KOPT-K1 (cell line): ENCODE measurements at regions not wholly inside any gene's neighbourhood (a gene's known extent, or its start where the extent isn't known, plus 50 kb on each side); places are given as distances from the start of the nearest gene placed in this dataset.

Experiments
- H3K27ac ChIP-seq: fragments of 200-600 bp; sonication (generic); 2 replicates; pipeline ENCODE4 v1.5.1; 2016; ENCODE audit warnings: antibody characterized with exemption, mild to moderate bottlenecking, low read depth, low read length; ENCODE audit not compliant: poor library complexity, severe bottlenecking
- H3K36me3 ChIP-seq: fragments of 200-600 bp; sonication (generic); 2 replicates; pipeline ENCODE4 v1.5.1; 2017; ENCODE audit warnings: antibody characterized with exemption, mild to moderate bottlenecking, low read length, moderate library complexity; ENCODE audit not compliant: insufficient read depth
- H3K9me3 ChIP-seq: fragments of 200-600 bp; sonication (generic); 2 replicates; pipeline ENCODE4 v1.5.1; 2017; ENCODE audit warnings: antibody characterized with exemption, low read length, mild to moderate bottlenecking; ENCODE audit not compliant: insufficient read depth, poor library complexity, severe bottlenecking

DNA sequence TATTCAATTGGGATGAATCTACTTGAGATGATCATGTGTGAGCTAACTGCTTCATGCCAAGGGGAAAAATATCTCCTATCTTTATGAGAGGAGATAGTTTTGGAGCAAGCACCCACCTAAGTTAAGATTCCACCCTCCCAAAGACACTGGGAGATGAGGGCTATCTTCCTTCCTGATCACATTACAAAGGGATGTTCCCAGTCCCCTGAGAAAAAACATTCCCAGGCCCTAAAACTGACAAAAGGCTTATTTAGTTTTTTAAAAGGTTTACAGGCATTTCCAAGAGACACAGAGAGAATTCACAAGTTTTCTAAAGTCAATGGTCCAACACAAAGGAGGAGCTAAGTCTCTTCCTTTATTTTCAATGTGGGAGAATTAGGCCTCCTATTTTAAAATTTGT is 401.5 kb downstream of the FBXO15 start:
- H3K27ac ChIP-seq: no peak overlapping the region
- no peaks in the 10 kb centered on the region for H3K9me3 ChIP-seq
- H3K36me3 ChIP-seq: no peaks in the 10 kb centered on the region

DNA sequence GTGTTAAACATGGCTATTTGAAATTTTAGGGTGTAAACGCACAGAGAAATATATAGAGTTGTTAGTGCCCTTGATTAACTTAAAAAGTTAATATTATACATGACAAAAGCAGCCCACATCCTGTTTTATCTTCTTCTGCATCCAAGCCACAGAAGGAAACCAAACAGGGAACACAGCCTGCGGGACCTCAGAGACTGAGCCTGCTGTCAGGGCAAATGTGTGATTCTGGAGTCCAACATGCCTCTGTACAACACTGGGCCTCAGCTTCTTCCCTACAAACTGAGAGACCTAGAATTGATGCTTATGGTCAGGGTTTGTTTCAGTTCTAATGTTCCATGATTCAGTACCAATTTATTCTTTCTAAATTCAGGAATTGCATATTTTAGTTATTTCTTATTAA is 404.7 kb downstream of the FBXO15 start:
- Histone ChIP-seq H3K9me3 (no peaks in the 10 kb centered on the region), H3K27ac (no peak overlapping the region), H3K36me3 (no peaks in the 10 kb centered on the region)

DNA sequence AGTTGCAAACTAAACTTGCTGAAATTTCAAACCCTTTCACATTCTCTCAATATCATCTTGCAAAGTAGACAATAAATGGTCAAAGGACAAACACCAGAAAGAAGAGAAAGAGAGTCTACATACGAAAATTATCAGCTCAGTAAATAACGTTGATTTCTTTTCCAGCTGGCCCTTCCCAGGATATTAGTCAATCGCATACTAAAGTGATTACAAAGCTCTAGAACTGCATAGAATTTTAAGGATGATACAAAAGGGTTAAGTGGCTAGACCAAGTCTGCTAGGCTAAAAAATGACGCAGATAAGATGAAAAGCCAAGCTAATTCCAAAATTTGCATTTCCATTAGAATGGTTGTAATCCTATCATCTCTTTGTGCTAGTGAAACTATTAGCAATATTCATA is 405.7 kb downstream of the FBXO15 start:
- no peak overlapping the region for H3K27ac ChIP-seq
- no peaks in the 10 kb centered on the region for H3K9me3 ChIP-seq
- no peaks in the 10 kb centered on the region for H3K36me3 ChIP-seq

DNA sequence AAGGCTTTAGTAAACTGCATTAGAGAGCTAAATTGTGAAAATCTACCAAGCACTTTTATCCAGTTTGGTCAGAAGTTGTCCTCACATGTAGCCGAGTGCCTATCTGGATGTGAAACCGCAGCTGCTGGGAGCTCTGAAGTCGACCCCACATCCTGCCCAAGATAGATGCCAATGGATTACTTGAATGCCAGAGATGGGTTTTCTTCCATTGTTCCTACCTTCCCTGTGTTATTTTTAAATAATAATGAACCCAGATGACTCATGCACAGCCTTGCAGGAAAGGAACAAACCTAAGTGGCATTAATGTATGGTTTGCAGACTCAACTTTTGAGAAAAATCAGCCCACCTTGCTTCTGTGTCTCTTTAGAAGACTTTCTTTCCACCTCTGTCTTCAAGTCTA is 408.5 kb downstream of the FBXO15 start:
- Histone ChIP-seq H3K9me3 (no peaks in the 10 kb centered on the region), H3K27ac (no peak overlapping the region), H3K36me3 (no peaks in the 10 kb centered on the region)

DNA sequence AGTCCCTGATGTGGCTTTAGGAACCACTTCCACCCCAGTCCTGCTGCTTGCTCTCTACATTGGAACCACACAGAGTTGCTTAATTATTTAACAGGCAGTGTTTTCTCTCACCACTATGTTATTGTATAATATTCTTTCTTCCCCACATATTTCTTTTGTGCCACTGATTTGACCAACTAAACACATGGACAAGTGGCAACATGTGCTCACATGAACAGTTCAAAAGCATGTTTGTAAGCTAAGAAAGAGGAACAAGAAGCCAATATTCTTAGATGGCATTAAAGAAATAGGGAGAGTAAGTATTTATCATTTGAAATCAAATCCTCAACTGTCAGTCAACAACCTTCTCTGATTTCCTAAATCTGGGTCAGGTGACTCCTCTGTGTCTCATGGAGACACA is 409.6 kb downstream of the FBXO15 start:
- Histone ChIP-seq H3K9me3 (no peaks in the 10 kb centered on the region), H3K27ac (no peak overlapping the region), H3K36me3 (no peaks in the 10 kb centered on the region)

DNA sequence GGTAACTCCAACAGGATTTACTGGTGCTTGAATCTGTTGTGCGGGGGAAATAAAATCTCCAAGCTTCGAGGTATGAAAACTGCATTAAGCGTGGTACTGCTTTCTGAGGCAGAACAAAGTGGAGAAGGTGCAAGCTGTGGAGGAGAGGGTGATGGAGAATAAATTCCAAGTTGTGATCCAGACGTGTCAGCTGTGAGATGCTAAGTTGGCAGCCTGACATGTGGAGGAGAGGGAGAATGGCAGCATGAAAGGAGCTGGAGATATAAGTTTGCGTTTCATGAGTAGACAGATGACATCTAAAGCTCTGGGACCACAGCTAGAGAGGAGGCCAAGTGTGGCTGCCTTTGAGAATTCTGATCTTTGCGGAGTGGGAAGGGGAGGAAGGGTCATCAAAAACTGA is 411.8 kb downstream of the FBXO15 start:
- H3K9me3 ChIP-seq: no peaks in the 10 kb centered on the region
- no peaks in the 10 kb centered on the region for H3K36me3 ChIP-seq
- no peak overlapping the region for H3K27ac ChIP-seq

DNA sequence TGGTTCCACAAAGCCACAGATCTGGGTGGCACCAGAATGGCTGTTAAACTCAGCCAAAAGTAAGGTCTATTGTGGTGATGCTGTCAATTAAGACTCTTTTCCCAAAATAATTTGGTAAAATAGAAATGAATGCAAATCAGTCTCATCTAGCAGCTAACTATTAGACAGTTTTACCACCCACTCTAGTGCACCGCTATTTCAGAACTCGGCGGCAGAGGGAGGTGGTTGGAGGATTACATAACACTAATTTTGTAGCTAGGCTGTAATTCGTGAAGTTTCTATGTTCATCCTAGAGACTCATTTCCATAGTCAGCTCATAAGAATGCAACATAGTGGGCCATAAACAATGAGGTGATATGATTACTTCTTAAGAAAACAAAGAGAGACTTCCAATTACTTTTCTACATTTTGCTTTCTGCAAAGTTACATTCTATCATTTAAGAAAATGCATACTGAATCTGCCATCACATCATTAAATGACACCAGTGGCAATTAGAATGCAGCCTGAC is 413.8 kb downstream of the FBXO15 start:
- H3K9me3 ChIP-seq: peaks cover 6% of the 10 kb centered on the region
- no peak overlapping the region for H3K27ac ChIP-seq
- no peaks in the 10 kb centered on the region for H3K36me3 ChIP-seq

DNA sequence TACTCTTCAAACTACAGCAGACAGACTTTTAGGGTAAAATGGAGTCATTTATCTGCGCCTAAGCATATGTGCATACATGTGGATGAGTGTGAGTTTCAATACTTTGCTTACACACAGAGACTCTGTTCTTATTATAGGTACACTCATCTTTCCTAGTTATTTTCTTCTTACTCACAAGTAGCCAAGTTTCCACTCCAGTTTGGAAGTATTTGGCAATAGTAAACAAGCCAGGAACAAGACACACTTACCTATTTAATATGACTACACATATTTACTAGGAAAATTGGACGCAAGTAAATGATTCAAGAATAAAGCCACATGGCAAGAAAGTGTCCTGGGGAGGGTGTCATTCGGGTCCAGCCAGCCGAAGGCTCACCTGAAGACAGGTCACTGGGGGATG is 414.3 kb downstream of the FBXO15 start:
- no peak overlapping the region for H3K27ac ChIP-seq
- peaks cover 6% of the 10 kb centered on the region for H3K9me3 ChIP-seq

DNA sequence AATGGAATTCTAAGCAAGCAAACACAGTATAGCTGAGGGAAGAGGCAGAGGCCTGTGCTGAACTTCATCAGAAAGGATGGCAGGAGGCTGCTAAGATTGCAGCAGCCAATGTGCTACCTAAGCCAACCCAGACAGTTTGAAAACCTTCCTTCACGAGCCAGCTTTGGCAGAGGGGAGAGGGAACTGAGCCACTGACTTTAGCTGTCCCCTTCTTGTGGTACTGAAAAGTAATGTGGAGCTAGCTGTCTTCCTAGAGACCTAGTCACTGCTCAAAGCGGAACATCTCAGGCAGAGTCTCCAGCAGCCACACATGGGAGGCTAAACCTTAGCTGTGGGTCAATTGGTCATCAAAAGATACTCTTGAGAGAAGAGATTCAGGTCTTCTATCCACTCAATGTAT is 419.0 kb downstream of the FBXO15 start:
- Histone ChIP-seq H3K9me3 (peaks cover 6% of the 10 kb centered on the region), H3K27ac (no peak overlapping the region), H3K36me3 (no peaks in the 10 kb centered on the region)

More for the DNA sequence above, 414.3 kb downstream of the FBXO15 start:
- no peaks in the 10 kb centered on the region for H3K36me3 ChIP-seq

DNA sequence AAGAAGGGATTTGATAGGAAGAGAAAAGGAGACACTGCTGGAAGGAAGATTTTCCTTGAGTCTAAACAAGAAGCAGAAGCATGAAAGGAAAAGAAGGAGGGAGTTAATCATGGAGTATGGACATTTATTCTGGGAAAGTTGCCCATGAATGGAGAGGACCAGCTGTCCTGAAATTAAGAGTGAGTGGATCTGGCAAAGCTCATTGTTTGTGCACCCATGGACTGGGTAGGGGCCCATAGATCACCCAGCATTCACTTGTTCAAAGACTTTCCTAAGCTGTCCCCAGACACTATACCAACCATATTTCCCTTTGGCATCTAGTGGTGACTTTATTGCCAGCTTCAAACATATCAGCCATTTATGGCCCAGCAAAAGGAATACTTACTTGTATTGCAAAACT is 422.7 kb downstream of the FBXO15 start:
- Histone ChIP-seq H3K36me3 (no peaks in the 10 kb centered on the region), H3K27ac (no peak overlapping the region), H3K9me3 (no peaks in the 10 kb centered on the region)

DNA sequence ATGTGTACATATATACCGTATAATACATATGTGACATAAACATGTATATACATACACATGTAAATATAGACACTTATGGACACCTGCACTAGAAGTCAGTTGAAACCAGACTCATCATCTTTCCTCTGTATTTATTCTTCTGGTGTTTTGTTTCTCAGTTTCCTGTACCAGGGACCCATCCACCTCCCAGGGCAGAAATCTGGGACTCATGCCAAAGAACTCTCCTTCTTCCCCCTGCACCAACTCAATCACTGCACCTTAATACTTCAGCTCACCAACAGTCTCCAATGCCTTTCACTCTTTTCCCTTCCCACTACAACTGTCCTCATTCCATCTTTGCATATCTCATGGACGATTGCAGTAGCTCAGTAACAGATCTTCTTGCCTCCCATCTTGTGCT is 428.0 kb downstream of the FBXO15 start:
- no peak overlapping the region for H3K27ac ChIP-seq
- no peaks in the 10 kb centered on the region for H3K9me3 ChIP-seq
- H3K36me3 ChIP-seq: no peaks in the 10 kb centered on the region

DNA sequence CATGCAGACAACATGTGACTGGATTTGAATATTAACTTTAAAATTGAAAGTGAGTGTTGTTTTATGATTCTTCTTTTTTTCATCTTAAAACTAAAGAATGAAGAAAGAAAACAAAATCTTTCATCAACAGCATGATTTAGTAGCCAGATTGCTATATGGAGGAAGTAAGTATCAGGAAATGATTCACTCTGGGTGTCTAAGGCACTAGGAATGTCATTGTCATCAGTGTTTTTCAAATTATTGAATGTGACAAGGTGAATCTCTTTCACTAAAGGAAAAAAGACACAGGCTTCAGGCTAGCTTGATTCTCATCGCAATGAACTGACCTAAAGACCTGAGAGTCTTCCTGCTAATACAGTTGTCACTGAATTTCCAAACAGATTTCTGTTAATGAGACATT is 430.1 kb downstream of the FBXO15 start:
- Histone ChIP-seq H3K27ac (no peak overlapping the region), H3K36me3 (no peaks in the 10 kb centered on the region), H3K9me3 (no peaks in the 10 kb centered on the region)

DNA sequence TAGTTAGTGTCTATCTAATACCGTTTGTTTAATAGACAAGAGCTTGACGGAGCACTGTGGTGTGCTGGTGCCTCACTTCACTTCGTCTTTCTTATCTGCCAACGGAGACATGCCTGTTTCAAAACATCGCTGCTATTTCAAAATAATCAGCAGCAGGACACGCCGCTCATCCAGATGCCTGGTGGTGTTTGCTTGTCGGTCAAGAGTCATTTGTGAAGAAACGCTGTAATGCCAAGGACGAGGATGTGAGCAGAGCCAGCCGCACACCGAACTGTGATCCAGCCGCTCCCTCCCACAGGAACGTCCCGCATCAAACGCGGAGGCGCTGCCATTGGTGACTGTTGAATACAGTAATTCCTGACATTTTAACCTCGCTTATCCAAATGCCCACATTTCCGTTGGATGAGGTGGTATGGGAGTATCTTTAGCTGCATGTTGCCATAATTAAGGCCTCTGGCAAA is 432.4 kb downstream of the FBXO15 start:
- no peak overlapping the region for H3K27ac ChIP-seq
- no peaks in the 10 kb centered on the region for H3K36me3 ChIP-seq
- H3K9me3 ChIP-seq: no peaks in the 10 kb centered on the region

DNA sequence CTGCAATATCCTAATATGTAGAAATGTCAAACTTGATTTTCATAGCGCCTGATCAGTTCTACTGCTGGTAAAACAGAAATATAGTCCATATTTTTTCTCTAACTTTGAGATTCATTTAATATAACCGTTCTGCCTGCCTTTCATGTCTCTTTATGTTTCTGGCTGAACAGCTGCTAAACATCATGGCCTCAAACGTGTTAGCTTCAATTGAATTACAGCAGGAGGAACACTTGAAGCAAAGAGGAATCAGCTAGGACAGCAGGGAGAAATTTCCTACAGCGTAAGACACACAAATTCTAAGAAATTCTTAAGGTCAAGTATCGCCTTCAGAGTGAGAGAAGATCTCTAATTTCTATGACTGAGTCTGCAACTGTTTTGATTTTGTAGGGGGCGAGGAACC is 433.2 kb downstream of the FBXO15 start:
- no peak overlapping the region for H3K27ac ChIP-seq
- no peaks in the 10 kb centered on the region for H3K9me3 ChIP-seq
- no peaks in the 10 kb centered on the region for H3K36me3 ChIP-seq

DNA sequence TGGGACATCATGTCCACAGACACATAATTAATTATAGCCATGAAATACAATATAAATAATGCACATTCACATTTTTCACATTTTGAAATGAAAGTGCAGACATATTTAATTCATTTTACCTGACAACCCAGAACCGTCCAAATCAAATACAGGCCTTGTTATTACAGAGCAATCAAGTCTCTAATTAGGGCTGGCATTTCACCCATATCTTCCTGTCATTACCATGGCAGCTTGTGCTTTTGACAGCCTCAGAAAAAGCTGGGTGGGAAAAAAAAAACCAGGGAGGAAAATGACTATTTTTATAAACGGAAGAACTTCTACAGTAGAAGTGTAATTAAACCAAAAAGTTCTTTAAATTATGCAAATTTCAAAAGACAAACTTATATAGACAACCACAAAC is 436.4 kb downstream of the FBXO15 start:
- Histone ChIP-seq H3K9me3 (no peaks in the 10 kb centered on the region), H3K27ac (no peak overlapping the region), H3K36me3 (no peaks in the 10 kb centered on the region)

DNA sequence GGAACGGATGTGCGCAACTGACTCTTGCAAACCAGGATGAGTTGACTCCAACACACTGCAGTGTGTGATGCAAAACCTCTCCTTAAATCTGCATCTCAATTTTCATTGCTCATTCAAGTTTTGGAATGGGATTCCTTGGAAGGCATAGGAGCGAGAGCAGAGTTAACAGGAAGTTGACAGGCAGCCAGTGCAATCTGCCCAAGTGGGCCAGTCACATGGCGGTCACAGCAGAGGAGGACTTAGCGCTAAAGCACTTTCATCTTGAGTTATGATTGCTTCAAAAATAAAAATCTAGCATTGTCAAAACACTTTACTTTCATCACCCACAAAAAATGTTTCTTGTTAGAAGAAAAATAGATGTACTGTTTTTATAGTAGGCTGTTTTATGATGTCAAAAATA is 439.0 kb downstream of the FBXO15 start:
- Histone ChIP-seq H3K27ac (no peak overlapping the region), H3K9me3 (no peaks in the 10 kb centered on the region), H3K36me3 (no peaks in the 10 kb centered on the region)

DNA sequence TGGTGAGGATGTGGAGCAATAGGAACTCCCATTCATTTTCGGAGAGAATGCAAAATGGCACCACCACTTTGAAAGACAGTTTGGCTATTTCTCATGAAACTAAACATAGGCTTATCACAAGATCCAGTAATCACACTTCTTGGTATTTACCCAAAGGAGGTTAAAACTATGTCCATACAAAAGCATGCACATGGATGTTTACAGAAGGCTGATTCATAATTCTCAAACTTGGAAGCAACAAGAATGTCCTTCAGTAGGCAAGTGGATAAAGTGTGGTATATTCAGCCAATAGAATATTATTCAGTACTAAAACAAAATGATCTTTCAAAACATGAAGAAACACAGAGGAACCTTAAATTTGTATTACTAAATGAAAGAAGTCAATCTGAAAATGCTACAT is 440.6 kb downstream of the FBXO15 start:
- Histone ChIP-seq H3K36me3 (no peaks in the 10 kb centered on the region), H3K27ac (no peak overlapping the region), H3K9me3 (no peaks in the 10 kb centered on the region)
